ENCODE measurements at regions not wholly inside any gene's neighbourhood (a gene's known extent, or its start where the extent isn't known, plus 50 kb on each side); places are given as distances from the start of the nearest gene placed in this dataset.

- TF ChIP-seq GLIS3 (CRISPR knock-in tag; IDR thresholded peaks at IDR 0.05) (no peak), BACH2 (CRISPR knock-in tag; IDR thresholded peaks at IDR 0.05; ENCODE audit: borderline replicate concordance) (no peak), SNAI2 (CRISPR knock-in tag; IDR thresholded peaks at IDR 0.05) (no peak), OSR1 (CRISPR knock-in tag; IDR thresholded peaks at IDR 0.05) (no peak), CREB5 (CRISPR knock-in tag; IDR thresholded peaks at IDR 0.05; ENCODE audit: low read depth) (no peak), PPARA (CRISPR knock-in tag; IDR thresholded peaks at IDR 0.05; ENCODE audit: borderline replicate concordance) (no peak), ZFP3 (CRISPR knock-in tag; IDR thresholded peaks at IDR 0.05) (no peak), CSDC2 (CRISPR knock-in tag; IDR thresholded peaks at IDR 0.05) (no peak), ZFP30 (CRISPR knock-in tag; IDR thresholded peaks at IDR 0.05) (no peak), TCF4 (CRISPR knock-in tag; IDR thresholded peaks at IDR 0.05; ENCODE audit: borderline replicate concordance) (no peak), ARNTL (CRISPR knock-in tag; IDR thresholded peaks at IDR 0.05; ENCODE audit: borderline replicate concordance, low read depth) (no peak), ISL1 (CRISPR knock-in tag; IDR thresholded peaks at IDR 0.05) (no peak), ZNF70 (CRISPR knock-in tag; IDR thresholded peaks at IDR 0.05) (no peak)
- TF ChIP-seq, protein P1, sequence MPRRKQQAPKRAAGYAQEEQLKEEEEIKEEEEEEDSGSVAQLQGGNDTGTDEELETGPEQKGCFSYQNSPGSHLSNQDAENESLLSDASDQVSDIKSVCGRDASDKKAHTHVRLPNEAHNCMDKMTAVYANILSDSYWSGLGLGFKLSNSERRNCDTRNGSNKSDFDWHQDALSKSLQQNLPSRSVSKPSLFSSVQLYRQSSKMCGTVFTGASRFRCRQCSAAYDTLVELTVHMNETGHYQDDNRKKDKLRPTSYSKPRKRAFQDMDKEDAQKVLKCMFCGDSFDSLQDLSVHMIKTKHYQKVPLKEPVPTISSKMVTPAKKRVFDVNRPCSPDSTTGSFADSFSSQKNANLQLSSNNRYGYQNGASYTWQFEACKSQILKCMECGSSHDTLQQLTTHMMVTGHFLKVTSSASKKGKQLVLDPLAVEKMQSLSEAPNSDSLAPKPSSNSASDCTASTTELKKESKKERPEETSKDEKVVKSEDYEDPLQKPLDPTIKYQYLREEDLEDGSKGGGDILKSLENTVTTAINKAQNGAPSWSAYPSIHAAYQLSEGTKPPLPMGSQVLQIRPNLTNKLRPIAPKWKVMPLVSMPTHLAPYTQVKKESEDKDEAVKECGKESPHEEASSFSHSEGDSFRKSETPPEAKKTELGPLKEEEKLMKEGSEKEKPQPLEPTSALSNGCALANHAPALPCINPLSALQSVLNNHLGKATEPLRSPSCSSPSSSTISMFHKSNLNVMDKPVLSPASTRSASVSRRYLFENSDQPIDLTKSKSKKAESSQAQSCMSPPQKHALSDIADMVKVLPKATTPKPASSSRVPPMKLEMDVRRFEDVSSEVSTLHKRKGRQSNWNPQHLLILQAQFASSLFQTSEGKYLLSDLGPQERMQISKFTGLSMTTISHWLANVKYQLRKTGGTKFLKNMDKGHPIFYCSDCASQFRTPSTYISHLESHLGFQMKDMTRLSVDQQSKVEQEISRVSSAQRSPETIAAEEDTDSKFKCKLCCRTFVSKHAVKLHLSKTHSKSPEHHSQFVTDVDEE (CRISPR knock-in tag; IDR thresholded peaks at IDR 0.05) = no peak
- no peak for ATAC-seq
Observed at GRCh38 chr5:124462751-124463150, 283.7 kb downstream of the ZNF608 start.

GRCh38 chr5:124461941-124462340 lies 284.5 kb downstream of the ZNF608 start:
- TF ChIP-seq OSR1 (CRISPR knock-in tag; IDR thresholded peaks at IDR 0.05) = no peak
- no peak for ATAC-seq

GRCh38 chr5:124461157-124461556 lies 285.3 kb downstream of the ZNF608 start:
- TF ChIP-seq SNAI2 (CRISPR knock-in tag; IDR thresholded peaks at IDR 0.05) = no peak
- TF ChIP-seq, protein P2, sequence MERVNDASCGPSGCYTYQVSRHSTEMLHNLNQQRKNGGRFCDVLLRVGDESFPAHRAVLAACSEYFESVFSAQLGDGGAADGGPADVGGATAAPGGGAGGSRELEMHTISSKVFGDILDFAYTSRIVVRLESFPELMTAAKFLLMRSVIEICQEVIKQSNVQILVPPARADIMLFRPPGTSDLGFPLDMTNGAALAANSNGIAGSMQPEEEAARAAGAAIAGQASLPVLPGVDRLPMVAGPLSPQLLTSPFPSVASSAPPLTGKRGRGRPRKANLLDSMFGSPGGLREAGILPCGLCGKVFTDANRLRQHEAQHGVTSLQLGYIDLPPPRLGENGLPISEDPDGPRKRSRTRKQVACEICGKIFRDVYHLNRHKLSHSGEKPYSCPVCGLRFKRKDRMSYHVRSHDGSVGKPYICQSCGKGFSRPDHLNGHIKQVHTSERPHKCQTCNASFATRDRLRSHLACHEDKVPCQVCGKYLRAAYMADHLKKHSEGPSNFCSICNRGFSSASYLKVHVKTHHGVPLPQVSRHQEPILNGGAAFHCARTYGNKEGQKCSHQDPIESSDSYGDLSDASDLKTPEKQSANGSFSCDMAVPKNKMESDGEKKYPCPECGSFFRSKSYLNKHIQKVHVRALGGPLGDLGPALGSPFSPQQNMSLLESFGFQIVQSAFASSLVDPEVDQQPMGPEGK (CRISPR knock-in tag; IDR thresholded peaks at IDR 0.05; ENCODE audit: borderline replicate concordance) = no peak
- TF ChIP-seq ZNF565 (CRISPR knock-in tag; conservative IDR thresholded peaks at IDR 0.05; ENCODE audit: low read depth) = no peak
- TF ChIP-seq, protein P1 (CRISPR knock-in tag; IDR thresholded peaks at IDR 0.05) = no peak
- TF ChIP-seq TCF4 (CRISPR knock-in tag; IDR thresholded peaks at IDR 0.05; ENCODE audit: borderline replicate concordance) = no peak
- no peak for TF ChIP-seq ZFP30 (CRISPR knock-in tag; IDR thresholded peaks at IDR 0.05)
- TF ChIP-seq ZNF70 (CRISPR knock-in tag; IDR thresholded peaks at IDR 0.05) = no peak
- TF ChIP-seq ESRRG (CRISPR knock-in tag; IDR thresholded peaks at IDR 0.05) = no peak
- ATAC-seq = no peak

DNA sequence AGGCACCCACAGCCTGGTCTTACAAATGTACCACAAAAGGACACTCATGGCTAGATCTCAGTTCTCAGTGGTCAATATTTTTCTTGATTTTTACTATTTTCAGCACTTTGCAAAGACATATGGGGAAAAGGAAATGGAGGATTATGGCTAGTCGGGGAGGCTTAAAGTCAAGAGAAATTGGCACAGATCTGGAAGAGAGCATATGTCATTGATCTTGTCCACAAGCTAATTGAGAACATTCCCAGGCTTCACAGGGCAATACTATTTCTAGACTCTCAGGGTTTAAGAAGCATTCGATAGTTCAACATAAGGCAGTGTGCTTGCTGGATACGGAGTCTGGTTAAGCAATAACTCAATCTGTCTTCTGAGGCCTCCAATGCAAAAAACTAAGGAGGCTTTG lies 285.8 kb downstream of the ZNF608 start:
- ATAC-seq = no peak
- TF ChIP-seq OSR1 (CRISPR knock-in tag; IDR thresholded peaks at IDR 0.05) (no peak), TOX (CRISPR knock-in tag; IDR thresholded peaks at IDR 0.05; ENCODE audit: borderline replicate concordance) (no peak), ZFP30 (CRISPR knock-in tag; IDR thresholded peaks at IDR 0.05) (no peak), CSDC2 (CRISPR knock-in tag; IDR thresholded peaks at IDR 0.05) (no peak), ISL1 (CRISPR knock-in tag; IDR thresholded peaks at IDR 0.05) (no peak), CREB5 (CRISPR knock-in tag; IDR thresholded peaks at IDR 0.05; ENCODE audit: low read depth) (no peak), RARB (CRISPR knock-in tag; IDR thresholded peaks at IDR 0.05) (no peak), BACH2 (CRISPR knock-in tag; IDR thresholded peaks at IDR 0.05; ENCODE audit: borderline replicate concordance) (no peak), SNAI2 (CRISPR knock-in tag; IDR thresholded peaks at IDR 0.05) (no peak), ZFP3 (CRISPR knock-in tag; IDR thresholded peaks at IDR 0.05) (no peak)
- TF ChIP-seq, protein P2 (CRISPR knock-in tag; IDR thresholded peaks at IDR 0.05; ENCODE audit: borderline replicate concordance) = no peak
- TF ChIP-seq, protein P3, sequence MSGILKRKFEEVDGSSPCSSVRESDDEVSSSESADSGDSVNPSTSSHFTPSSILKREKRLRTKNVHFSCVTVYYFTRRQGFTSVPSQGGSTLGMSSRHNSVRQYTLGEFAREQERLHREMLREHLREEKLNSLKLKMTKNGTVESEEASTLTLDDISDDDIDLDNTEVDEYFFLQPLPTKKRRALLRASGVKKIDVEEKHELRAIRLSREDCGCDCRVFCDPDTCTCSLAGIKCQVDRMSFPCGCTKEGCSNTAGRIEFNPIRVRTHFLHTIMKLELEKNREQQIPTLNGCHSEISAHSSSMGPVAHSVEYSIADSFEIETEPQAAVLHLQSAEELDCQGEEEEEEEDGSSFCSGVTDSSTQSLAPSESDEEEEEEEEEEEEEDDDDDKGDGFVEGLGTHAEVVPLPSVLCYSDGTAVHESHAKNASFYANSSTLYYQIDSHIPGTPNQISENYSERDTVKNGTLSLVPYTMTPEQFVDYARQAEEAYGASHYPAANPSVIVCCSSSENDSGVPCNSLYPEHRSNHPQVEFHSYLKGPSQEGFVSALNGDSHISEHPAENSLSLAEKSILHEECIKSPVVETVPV (CRISPR knock-in tag; IDR thresholded peaks at IDR 0.05) = no peak
